Fibroblast of upper back skin (primary cell): ENCODE measurements at regions not wholly inside any gene's neighbourhood (a gene's known extent, or its start where the extent isn't known, plus 50 kb on each side); places are given as distances from the start of the nearest gene placed in this dataset.
"Not testable (repeated sequence)": the region's sequence is repeated elsewhere in the genome, so short reads cannot be mapped to it uniquely, and the experiment has no call there.

ENCODE experiments used
- DNase-seq: peaks from one replicate; pipeline ENCODE4 v3.0.0-alpha.2; 2013

GRCh38 chr3:115204475-115204874, 57.4 kb upstream of the ZBTB20 start:
- DNase-seq = no peak

GRCh38 chr3:115208066-115208750, 61.1 kb upstream of the ZBTB20 start:
- DNase-seq = no peak

DNA sequence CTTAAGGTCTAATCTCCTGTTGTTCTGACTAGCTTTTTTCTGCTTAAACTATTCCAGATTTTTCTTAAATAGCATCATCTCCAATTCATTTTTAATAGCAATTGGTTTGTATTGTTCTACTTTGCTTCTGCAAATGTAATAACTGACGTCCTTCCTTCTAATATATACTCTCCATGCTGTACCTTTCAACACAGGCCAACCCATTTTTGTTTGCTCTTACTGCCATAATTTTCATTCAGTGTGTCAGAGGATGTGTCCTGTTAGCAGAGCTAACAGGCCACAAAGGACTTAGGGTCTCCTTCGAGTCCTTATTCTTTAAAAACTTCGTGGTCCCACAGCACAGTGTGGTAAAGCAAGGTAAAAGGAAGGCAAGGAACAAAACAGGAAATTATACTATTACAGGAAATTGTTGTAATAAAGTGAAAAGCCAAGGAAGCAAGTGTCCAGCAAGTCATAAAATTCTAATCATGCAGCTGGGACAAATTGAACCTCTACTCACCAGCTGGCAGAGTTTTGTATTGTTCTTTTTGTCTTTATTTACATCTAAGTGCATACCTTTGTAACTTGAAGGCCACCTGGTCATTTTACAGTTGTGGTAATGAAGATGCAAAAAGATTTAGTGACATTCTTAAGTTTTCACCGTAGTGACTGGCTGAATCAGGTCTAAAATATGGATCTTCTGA, 64.9 kb upstream of the ZBTB20 start:
- DNase-seq = no peak

DNA sequence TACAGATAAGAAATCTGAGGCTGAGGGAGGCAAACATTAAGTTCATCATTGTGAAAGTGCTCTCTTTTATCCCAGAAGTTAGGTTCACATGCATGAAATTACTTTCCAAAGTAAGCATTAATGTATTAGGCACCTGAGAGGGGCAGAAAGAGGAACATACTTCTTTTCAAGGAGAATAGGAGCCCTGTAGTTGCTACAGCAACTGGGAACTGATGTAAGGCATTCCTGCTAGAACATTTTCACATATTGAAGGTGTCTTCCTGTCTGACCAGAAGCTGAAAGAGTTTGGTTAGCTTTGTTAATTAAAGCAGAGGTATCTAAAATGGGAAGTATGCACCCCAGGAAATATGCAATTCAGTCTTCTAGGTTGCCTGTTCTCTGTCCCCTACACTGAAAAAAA, 65.5 kb upstream of the ZBTB20 start:
- DNase-seq = no peak

GRCh38 chr3:115213052-115213451, 66.0 kb upstream of the ZBTB20 start:
- not testable (repeated sequence) for DNase-seq

- no peak for DNase-seq
These were observed 70.2 kb upstream of the ZBTB20 start for GRCh38 chr3:115217292-115217677.

DNA sequence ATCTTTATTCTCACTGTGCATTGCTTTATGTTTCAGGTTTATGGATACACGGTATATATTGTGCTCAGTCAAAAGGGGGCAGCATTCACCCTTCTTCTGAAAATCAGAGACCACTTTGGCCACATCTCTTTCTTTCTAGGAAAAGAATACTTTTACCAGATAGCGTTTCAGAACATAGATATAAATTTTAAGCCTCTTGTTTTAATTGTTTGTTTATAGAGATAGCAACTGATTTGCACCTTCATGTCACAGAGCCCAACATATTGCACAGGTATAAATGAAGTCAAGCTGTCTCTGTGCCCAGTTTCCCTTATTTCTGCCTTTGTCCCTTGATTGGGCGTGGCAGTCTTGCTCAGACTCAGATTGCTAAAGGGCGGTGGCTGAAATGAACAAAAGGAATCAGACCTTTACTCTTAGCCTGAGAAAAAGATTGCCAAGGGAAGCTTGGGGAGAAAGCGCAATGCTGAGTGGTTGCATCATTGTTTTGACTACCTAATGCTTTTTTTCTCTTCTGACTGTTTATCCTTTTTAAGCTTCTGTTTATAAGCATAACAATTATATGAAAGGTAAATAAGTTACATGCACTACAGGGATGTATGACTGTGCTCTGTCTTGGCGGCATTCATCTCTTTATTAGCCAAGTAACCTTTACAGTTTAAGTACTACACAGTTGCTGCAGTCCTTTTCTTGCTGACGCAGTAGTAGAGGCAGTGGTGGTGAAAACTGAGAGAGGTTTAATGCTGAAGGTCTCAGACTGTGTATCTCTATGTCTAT, 70.8 kb upstream of the ZBTB20 start:
- DNase-seq = peak; percentile 70

DNA sequence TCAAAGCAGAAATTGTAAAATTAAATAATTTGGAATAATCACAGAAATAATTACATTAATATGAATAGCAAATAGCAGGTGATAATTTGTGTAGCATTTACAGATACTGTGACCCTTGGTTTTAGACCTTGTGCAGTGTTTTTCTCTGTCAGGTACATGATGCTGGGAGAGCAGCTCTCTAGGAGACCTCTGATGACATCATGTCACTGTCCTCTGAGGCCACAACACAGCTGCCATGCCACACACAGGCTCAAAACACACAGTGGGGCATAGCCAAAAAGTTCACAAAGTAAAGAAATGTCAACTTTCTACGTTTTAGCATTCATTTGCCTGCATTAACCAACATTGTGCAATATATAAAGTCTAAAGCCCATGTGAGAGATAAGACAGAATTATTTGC, 71.8 kb upstream of the ZBTB20 start:
- DNase-seq = no peak

GRCh38 chr3:115224687-115225086, 77.6 kb upstream of the ZBTB20 start:
- no peak for DNase-seq

DNA sequence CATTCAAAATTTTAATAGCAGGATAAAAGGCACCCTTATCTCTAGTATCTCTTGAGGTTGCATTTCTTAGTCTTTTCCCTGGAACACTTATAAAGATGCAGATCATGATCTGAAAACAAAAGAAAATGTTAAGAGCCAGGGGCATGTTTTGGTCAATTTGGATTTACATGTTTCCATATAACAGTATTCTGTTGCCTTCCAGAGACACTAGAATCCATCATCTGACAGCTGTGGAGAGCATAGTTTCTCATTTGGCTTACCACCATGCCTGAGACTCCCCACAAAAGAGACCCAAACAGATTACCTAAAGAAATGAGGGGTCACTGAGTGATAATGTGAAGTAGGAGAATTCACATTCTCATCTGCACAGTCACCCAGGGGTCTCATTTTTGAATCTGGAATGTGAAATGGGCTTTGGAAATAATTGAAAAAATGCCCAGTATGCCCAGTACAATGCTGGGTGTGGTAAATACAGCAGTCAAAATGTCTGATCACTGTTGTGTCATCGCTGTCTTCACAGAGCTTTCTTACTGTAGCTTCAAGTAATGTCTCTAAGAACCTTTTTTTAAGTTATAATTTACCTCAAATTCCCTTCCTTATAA, 79.9 kb upstream of the ZBTB20 start:
- DNase-seq = peak; percentile 60

DNA sequence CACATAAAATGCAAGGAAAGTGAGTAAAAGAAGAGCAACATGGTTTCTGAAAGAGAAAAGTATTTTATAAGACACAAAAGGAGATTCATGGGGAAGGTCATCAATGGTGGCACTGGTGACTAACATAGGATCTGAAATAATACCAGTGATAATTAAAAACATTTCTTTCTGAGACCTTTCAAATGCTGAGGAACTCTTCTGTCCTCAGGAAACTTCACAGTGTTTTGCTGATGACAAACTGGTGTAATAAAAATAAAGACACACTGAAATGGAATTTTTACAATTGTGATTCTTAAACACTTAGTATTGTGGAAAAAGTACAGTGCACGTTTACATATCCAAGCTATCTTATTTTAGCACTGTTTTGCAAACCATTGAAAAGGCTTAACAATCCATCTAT, 80.4 kb upstream of the ZBTB20 start:
- DNase-seq = peak; percentile 37

GRCh38 chr3:115228266-115228665, 81.2 kb upstream of the ZBTB20 start:
- no peak for DNase-seq

GRCh38 chr3:115232167-115232566, 85.1 kb upstream of the ZBTB20 start:
- no peak for DNase-seq

GRCh38 chr3:115233021-115233420, 85.9 kb upstream of the ZBTB20 start:
- no peak for DNase-seq

DNA sequence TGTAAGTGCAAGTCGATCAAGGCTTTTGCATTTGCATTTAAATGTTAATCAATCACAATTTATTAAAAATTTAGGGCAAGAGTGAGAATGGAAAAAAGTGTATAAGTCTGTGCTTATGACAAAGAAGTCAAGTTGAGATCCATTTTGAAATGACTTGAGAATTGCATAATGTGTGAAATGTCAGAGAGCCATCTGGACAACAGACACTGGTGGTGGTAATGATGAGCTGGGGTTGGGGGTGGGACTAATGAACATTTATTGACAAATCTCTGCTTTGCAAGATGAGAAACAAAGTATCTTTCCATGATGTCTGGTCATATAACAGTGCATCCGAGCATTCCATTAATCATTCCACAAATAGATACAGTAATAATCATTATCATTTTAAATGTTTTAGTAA, 89.4 kb upstream of the ZBTB20 start:
- no peak for DNase-seq

GRCh38 chr3:115239717-115240116, 92.6 kb upstream of the ZBTB20 start:
- DNase-seq = peak; percentile 96

DNA sequence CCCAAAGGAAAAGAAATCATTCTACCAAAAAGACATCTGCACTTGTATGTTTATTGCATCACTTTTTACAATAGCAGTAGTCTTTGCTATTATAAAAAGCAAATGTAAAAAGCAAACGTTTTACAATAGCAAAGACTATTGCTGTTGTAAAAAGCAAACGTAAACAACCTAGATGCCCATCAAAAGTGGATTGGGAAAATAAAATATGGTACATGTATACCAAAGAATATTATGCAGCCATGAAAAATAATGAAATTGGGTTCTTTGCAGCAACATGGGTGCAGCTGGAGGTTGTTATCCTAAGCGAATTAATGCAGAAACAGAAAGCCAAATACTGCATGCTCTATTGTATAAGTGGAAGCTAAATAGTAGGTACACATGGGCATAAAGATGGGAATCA, 97.3 kb upstream of the ZBTB20 start:
- no peak for DNase-seq

GRCh38 chr3:115245438-115245837, 98.3 kb upstream of the ZBTB20 start:
- peak; percentile 93 for DNase-seq

DNA sequence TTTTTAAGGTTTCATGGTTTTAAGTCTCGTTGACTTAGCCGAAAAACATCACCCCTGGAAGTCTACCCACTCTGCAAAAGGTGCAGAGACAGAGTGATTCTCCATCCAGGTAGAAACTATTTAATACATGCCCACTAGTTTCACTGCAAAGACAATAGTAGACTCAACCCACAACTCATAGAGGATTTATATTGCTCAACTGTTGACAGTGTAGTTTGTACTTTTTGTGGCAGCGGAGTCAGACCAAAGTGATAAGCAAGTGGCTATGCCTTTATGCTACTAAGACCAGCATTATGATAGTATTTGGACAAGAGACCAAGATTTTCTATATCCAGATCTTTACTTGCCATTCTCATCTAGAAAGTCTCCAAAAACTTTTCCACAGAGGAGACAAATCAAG, 98.8 kb upstream of the ZBTB20 start:
- no peak for DNase-seq

DNA sequence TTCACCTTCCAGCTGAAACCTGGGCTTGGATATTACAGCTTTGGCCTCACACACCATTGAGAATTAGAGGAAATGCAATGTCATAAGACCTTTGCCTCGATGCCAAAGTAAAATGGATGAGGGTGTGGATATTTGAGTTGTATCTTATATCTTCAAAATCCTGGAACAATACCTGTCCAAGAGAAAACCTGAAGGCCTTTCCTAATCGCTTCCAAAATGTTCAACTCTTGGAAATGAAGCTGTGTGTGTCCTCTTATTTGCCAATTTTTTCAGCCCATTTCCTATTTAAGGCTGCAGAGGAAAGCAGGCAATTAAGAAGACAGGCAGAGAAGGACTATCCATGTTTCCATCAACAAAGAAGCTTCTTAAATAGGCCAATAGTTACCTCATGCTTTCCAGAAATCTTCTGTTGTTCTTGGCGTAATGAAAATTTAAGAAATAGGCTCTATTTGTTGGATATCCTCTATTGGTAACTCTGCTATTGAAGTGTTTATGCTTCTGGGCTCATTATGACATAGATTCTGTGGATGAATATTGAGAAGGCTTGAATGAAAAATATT, 99.5 kb upstream of the ZBTB20 start:
- no peak for DNase-seq

DNA sequence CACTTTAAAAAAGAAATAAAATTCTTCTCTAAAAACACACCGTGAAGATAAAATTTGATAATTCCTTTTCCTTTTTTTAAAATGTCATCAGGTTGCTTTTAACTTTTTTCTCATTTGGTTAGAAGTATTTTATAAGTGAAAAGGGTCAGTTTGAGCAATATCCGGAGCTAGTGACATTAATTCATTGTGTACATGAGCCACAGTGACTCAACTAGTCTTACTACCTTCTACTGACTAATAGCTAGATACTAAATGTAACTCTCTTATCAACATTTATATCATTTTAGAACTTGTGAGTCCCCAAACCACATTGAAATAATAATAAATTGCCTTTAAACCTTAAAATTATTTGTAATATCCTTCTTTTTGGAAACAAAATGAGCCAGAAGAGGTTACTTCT, 101.2 kb upstream of the ZBTB20 start:
- DNase-seq = peak; percentile 28

DNA sequence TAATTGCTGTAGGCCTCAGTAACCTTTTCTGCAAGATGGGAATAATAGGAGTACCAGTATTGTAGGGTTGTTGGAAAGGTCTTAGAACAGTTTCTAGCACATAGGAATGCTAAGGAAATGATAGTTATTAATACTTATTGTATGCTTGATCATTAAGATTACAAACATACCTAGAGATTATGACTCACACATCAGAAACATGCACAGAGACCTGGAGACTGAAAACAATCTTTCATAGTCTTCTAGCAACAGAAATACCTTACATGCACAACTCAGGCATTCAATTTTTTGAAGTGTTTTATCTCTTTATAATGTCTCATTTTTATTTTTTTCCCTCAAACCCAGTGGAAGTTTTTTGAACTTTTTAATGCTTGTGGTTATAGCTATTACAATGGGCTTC, 104.4 kb upstream of the ZBTB20 start:
- DNase-seq = peak; percentile 57

- no peak for DNase-seq
These were observed 105.6 kb upstream of the ZBTB20 start for GRCh38 chr3:115252679-115253078.
